ENCODE measurements at regions not wholly inside any gene's neighbourhood (a gene's known extent, or its start where the extent isn't known, plus 50 kb on each side); places are given as distances from the start of the nearest gene placed in this dataset.
"Not testable (repeated sequence)": the region's sequence is repeated elsewhere in the genome, so short reads cannot be mapped to it uniquely, and the experiment has no call there.

DNA sequence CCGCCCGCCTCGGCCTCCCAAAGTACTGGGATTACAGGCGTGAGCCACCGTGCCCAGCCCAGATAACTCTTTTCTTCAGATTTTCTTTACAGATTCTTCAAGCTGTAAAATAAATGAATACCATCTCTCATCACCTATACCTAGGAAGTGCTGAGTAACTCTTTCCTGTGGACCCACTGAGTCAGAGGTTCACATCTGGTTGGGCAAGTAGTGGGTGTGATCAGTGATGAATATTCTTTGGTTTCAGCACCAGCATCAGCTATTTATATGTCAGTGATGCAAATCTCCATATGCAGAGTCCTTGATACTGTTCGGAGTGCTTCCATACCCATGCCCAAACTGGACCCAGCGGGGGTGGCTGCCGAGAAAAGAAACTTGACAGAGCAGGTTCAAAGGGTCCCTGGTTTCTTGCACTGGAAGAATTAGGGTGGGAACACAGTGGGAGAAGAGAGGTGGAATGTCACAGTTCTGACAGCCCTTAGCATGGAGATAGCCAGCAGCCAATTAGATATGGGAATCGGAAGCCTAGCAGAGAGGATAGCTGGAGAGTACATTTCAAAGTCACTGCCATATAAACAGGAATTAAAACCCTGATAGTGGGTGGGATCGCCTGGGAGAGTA lies 64.9 kb upstream of the DDR1 start:
- no peaks in the 10 kb centered on the region for H3K27me3 ChIP-seq (ENCODE audit: low read depth)
- H3K4me1 ChIP-seq, result peaks cover 24% of the 10 kb centered on the region
- no peak overlapping the region for H3K4me3 ChIP-seq
- no peaks in the 10 kb centered on the region for H3K9me3 ChIP-seq (replicated peaks)
- intact Hi-C loops (cut with micrococcal nuclease), result no loop called here
- DNase-seq, result no peak
- TF ChIP-seq, protein P1, sequence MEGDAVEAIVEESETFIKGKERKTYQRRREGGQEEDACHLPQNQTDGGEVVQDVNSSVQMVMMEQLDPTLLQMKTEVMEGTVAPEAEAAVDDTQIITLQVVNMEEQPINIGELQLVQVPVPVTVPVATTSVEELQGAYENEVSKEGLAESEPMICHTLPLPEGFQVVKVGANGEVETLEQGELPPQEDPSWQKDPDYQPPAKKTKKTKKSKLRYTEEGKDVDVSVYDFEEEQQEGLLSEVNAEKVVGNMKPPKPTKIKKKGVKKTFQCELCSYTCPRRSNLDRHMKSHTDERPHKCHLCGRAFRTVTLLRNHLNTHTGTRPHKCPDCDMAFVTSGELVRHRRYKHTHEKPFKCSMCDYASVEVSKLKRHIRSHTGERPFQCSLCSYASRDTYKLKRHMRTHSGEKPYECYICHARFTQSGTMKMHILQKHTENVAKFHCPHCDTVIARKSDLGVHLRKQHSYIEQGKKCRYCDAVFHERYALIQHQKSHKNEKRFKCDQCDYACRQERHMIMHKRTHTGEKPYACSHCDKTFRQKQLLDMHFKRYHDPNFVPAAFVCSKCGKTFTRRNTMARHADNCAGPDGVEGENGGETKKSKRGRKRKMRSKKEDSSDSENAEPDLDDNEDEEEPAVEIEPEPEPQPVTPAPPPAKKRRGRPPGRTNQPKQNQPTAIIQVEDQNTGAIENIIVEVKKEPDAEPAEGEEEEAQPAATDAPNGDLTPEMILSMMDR (IDR thresholded peaks at IDR 0.05; ENCODE audit: borderline replicate concordance), result no peak
- peak overlapping the region; percentile 38 for H3K27ac ChIP-seq (replicated peaks)
- no peaks in the 10 kb centered on the region for H3K36me3 ChIP-seq

DNA sequence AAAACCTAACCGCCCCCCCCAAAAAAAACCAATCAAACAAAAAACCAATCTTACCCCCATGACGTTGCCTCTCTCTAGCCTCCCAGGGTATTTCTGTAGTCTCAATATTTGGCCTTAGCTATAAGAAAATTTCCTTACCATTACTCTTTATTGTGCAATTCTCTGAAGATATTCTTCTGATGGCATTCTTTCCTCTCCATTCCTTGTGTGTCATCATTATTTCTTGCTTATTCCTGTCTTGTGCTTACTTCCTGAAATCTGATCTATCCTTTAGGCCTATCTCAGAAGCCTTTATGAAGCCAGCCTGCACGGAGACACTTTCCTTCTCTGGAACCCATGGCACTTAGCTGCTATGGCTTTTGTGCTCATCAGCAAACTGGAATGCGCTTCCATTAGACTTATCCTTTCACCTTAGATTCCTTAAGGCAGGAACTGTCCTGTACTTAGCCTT lies 65.9 kb upstream of the DDR1 start:
- H3K27ac ChIP-seq (replicated peaks), result no peak overlapping the region
- H3K4me3 ChIP-seq, result no peak overlapping the region
- no peaks in the 10 kb centered on the region for H3K36me3 ChIP-seq
- H3K27me3 ChIP-seq (ENCODE audit: low read depth), result no peaks in the 10 kb centered on the region
- H3K4me1 ChIP-seq, result peaks cover 30% of the 10 kb centered on the region
- TF ChIP-seq, protein P1 (IDR thresholded peaks at IDR 0.05; ENCODE audit: borderline replicate concordance), result no peak
- no peak for DNase-seq
- H3K9me3 ChIP-seq (replicated peaks), result no peaks in the 10 kb centered on the region
- intact Hi-C loops (cut with micrococcal nuclease), result no loop called here

DNA sequence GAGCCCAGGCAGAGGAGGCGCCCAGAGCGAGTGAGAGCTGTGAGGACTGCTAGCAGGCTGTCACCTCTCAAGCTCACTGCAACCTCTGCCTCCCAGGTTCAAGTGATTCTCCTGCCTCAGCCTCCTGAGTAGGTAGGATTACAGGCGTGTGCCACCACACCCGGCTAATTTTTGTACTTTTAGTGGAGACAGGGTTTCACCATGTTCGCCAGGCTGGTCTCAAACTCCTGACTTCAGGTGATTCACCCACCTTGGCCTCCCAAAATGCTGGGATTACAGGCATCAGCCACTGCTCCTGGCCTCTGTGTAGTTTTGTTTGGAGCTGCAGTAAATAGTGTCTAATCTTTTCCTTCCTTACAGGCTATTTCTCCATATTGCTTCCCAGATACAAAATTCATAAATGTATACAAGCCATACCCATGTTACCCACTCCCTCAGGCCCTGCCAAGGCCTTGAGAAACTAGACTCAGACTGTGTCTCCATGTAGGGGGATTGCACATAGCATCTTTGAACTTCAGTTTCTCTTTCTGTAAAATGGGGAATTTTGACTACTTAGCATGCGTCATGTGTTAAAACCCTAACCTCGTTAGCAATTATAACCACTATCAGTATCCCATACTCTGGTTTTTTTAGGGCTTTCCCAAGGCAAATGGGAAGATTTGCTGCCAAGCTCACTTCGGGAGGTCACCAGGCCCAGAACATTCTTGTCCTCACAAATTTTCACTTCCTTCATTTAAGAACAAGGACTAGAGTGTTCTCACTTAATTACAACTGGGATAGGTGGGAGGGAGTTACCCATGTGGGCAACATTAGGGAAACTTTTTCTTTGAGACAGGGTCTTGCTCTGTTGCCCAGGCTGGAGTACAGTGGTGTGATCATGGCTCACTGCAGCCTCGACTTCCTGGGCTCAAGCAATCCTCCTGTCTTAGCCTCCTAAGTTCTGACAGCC lies 67.3 kb upstream of the DDR1 start:
- intact Hi-C loops (cut with micrococcal nuclease), result no loop called here
- Histone ChIP-seq H3K27me3 (ENCODE audit: low read depth) (no peaks in the 10 kb centered on the region), H3K36me3 (no peaks in the 10 kb centered on the region), H3K9me3 (replicated peaks) (no peaks in the 10 kb centered on the region), H3K4me1 (peaks cover 34% of the 10 kb centered on the region), H3K27ac (replicated peaks) (no peak overlapping the region), H3K4me3 (no peak overlapping the region)
- TF ChIP-seq, protein P1 (IDR thresholded peaks at IDR 0.05; ENCODE audit: borderline replicate concordance), result no peak
- no peak for DNase-seq

DNA sequence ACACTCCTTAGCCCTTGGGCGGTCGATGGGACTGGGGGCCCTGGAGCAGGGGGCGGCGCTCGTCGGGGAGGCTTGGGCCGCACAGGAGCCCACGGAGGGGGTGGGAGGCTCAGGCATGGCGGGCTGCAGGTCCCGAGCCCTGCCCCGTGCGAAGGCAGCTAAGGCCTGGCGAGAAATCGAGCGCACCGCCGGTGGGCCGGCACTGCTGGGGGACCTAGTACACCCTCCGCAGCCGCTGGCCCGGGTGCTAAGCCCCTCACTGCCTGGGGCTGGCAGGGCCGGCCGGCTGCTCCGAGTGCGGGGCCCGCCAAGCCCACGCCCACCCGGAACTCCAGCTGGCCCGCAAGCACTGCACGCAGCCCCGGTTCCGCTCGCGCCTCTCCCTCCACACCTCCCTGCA lies 68.0 kb upstream of the DDR1 start:
- H3K36me3 ChIP-seq; H3K27ac ChIP-seq (replicated peaks); H3K4me3 ChIP-seq; intact Hi-C loops (cut with micrococcal nuclease); DNase-seq; H3K9me3 ChIP-seq (replicated peaks); H3K27me3 ChIP-seq (ENCODE audit: low read depth): not testable (repeated sequence)
- peaks cover 30% of the 10 kb centered on the region for H3K4me1 ChIP-seq

DNA sequence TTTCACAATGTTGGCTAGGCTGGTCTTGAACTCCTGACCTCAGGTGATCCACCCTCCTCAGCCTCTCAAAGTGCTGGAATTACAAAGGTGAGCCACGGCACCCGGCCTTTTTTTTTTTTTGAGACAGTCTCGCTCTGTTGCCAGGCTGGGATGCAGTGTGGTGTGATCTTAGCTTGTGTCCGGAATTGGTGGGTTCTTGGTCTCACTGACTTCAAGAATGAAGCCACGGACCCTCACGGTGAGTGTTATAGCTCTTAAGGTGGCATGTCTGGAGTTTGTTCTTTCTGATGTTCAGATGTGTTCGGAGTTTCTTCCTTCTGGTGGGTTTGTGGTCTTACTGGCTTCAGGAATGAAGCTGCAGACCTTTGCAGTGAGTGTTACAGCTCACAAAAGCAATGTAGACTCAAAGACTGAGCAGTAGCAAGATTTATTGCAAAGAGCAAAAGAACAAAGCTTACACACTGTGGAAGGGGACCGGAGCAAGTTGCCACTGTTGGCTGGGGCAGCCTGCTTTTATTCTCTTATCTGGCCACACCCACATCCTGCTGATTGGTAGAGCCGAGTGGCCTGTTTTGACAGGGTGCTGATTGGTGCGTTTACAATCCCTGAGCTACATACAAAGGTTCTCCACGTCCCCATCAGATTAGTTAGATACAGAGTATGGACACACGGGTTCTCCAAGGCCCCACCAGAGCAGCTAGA lies 69.1 kb upstream of the DDR1 start:
- H3K9me3 ChIP-seq (replicated peaks); H3K36me3 ChIP-seq; H3K4me3 ChIP-seq; intact Hi-C loops (cut with micrococcal nuclease); H3K27ac ChIP-seq (replicated peaks); H3K27me3 ChIP-seq (ENCODE audit: low read depth); DNase-seq: not testable (repeated sequence)
- H3K4me1 ChIP-seq, result peaks cover 23% of the 10 kb centered on the region

DNA sequence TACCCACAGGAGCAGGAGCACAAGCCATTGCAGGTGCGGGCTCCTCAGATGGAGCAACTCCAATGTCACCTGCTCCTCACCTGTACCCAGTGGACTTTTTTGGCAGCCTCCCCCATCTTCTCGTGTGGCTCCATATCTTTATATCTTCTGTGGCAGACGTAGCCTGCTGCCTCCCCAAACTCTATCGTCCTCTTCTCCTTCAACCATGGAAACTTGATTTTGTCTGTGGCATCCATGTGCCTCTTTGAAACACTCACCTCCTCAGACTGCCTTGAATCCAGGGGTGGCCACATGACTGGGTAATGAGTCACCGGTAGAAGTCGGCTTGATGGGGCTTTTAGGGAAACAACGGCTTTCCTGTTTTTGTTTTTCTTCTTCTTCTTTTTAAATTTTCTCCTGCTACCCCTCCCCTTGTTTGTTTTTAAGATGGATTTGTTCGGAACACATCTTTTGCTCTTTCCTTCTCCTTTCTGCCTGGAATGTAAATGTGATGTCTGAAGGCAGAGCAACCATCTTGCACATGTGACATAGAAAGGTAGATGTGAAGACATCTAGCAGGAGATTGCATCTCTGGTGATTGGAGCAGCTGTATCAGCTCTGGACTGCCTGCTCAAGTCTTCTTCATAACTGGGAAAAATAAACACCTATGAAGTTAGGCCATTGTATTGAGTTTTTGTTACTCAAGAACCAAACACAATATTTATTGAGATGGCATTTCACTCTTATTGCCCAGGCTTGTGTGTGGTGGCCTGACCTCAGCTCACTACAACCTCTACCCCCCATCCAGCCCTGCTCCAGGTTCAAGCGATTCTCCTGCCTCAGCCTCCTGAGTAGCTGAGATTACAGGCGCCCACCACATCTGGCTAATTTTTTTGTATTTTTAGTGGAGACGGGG lies 69.9 kb upstream of the DDR1 start:
- H3K4me1 ChIP-seq, result peaks cover 15% of the 10 kb centered on the region
- H3K27ac ChIP-seq (replicated peaks), result no peak overlapping the region
- H3K27me3 ChIP-seq (ENCODE audit: low read depth), result no peaks in the 10 kb centered on the region
- H3K36me3 ChIP-seq, result no peaks in the 10 kb centered on the region
- intact Hi-C loops (cut with micrococcal nuclease), result no loop called here
- no peak for DNase-seq
- TF ChIP-seq, protein P1 (IDR thresholded peaks at IDR 0.05; ENCODE audit: borderline replicate concordance), result no peak
- H3K4me3 ChIP-seq, result no peak overlapping the region
- no peaks in the 10 kb centered on the region for H3K9me3 ChIP-seq (replicated peaks)
